MCF 10A (cell line): ENCODE measurements at regions not wholly inside any gene's neighbourhood (a gene's known extent, or its start where the extent isn't known, plus 50 kb on each side); places are given as distances from the start of the nearest gene placed in this dataset.

ENCODE experiments used
- BruUV-seq: library from RNA; stranded (reverse); fragments of 400-500 nt; replicated peaks from 2 replicates; lab custom pipeline; 2021; lab: Mats Ljungman, UMichigan
- CTCF ChIA-PET: fragments of 300-600 bp; sonication (Branson Sonifier 250); formaldehyde crosslinking; extraction: SDS; loops from one replicate; lab custom pipeline; 2021; ENCODE audit warnings: antibody characterized with exemption, inconsistent platforms; lab: Yijun Ruan, JAX
- POLR2A ChIA-PET: fragments of 300-600, 350-650 bp; sonication (Branson Sonifier 250); formaldehyde crosslinking; extraction: SDS; loops from one replicate; lab custom pipeline; 2020; ENCODE audit warnings: antibody characterized with exemption, inconsistent platforms; lab: Yijun Ruan, JAX
- DNase-seq: peaks from one replicate; pipeline ENCODE4 v3.0.0-alpha.2; 2018; ENCODE audit not compliant: unreplicated experiment
- H3K27ac Mint-ChIP-seq: one replicate; pipeline ENCODE4 v1.8.0; 2022; ENCODE audit warnings: mild to moderate bottlenecking, low read depth, mixed read lengths; ENCODE audit not compliant: unreplicated experiment
- H3K27me3 Mint-ChIP-seq: one replicate; pipeline ENCODE4 v1.8.0; 2022; ENCODE audit warnings: mixed read lengths; ENCODE audit not compliant: insufficient read depth, unreplicated experiment
- H3K36me3 Mint-ChIP-seq: one replicate; pipeline ENCODE4 v1.8.0; 2022; ENCODE audit warnings: mild to moderate bottlenecking, moderate library complexity, mixed read lengths; ENCODE audit not compliant: insufficient read depth, unreplicated experiment
- H3K4me1 Mint-ChIP-seq: one replicate; pipeline ENCODE4 v1.8.0; 2022; ENCODE audit warnings: mixed read lengths; ENCODE audit not compliant: insufficient read depth, unreplicated experiment
- H3K4me3 Mint-ChIP-seq: one replicate; pipeline ENCODE4 v1.8.0; 2022; ENCODE audit warnings: mild to moderate bottlenecking, moderate library complexity, mixed read lengths; ENCODE audit not compliant: unreplicated experiment
- H3K9me3 Mint-ChIP-seq: one replicate; pipeline ENCODE4 v1.8.0; 2022; ENCODE audit warnings: mixed read lengths; ENCODE audit not compliant: unreplicated experiment
- intact Hi-C: fragments of 100-400 bp; cut with micrococcal nuclease; formaldehyde crosslinking; loops from 2 replicates; pipeline ENCODE4 v1.14.1; 2022
- TF ChIP-seq, protein P1 (sequence below): fragments of 200-600 bp; IDR thresholded peaks from one replicate; pipeline ENCODE4 v1.8.0; 2022; ENCODE audit warnings: antibody characterized with exemption, mild to moderate bottlenecking; ENCODE audit not compliant: unreplicated experiment

DNA sequence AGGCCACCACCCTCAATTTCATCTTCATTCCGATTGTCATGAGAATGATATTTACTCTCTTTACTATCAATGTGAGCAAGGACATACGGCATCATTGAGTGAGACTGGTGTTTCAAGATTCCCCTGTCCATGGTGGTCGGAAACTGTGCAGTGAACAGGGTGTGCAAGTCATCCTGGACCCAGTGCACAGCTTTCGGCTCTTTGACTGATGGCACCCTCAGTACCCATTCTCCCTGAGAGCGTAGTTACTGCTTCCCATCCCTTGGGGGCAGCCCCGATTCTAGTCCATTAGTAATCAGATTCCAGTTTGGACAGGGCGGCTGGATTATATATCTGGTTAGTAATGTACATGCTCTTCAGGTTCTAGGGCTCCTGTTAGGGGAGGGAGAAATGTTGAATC lies 61.7 kb upstream of the SUB1 start:
- H3K9me3 Mint-ChIP-seq = no peaks in the 10 kb centered on the region
- H3K4me1 Mint-ChIP-seq = peaks cover 27% of the 10 kb centered on the region
- H3K27me3 Mint-ChIP-seq = no peaks in the 10 kb centered on the region
- no peak overlapping the region for H3K27ac Mint-ChIP-seq
- ChIA-PET POLR2A (no interaction called here), CTCF (interaction anchor here (0.6 kb wide), 1 partner anchor 370 kb away, joined by 3 read pairs; no protein-coding TSS in a partner anchor)
- DNase-seq = no peak
- intact Hi-C loops = no loop called here
- no peak overlapping the region for H3K4me3 Mint-ChIP-seq
- TF ChIP-seq, protein P1, sequence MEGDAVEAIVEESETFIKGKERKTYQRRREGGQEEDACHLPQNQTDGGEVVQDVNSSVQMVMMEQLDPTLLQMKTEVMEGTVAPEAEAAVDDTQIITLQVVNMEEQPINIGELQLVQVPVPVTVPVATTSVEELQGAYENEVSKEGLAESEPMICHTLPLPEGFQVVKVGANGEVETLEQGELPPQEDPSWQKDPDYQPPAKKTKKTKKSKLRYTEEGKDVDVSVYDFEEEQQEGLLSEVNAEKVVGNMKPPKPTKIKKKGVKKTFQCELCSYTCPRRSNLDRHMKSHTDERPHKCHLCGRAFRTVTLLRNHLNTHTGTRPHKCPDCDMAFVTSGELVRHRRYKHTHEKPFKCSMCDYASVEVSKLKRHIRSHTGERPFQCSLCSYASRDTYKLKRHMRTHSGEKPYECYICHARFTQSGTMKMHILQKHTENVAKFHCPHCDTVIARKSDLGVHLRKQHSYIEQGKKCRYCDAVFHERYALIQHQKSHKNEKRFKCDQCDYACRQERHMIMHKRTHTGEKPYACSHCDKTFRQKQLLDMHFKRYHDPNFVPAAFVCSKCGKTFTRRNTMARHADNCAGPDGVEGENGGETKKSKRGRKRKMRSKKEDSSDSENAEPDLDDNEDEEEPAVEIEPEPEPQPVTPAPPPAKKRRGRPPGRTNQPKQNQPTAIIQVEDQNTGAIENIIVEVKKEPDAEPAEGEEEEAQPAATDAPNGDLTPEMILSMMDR = no peak
- BruUV-seq = no TSS peak
- no peaks in the 10 kb centered on the region for H3K36me3 Mint-ChIP-seq

DNA sequence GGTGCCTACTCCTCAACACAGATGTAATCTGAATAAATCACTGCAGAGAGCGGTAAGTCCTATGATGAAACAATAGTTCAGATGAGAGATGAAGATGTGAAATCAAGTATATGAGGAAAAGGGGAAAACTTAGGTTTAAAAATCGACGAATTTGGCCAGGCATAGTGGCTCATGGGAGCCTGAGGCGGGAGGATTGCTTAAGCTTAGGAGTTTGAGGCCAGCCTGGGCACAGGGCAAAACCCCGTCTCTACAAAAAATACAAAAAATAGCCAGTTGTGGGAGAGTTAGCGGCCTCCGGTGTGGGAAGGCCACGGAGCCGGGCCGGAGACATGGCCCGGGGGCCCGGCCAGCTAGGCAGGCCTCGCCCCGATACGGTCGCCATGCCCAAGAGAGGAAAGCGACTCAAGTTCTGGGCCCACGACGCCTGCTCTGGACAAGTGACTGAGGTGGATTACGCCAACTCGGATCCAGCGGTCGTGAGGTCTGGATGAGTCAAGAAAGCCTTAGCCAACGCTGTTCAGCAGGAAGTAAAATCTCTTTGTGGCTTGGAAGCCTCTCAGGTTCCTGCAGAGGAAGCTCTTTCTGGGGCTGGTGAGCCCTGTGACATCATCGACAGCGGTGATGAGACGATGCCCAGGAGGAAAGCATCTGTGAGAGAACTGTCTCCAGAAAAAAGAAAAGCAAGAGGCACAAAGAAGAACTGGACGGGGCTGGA lies 62.8 kb upstream of the SUB1 start:
- intact Hi-C loops = no loop called here
- Mint-ChIP-seq H3K4me1 (peaks cover 27% of the 10 kb centered on the region), H3K4me3 (no peak overlapping the region), H3K27me3 (no peaks in the 10 kb centered on the region), H3K27ac (no peak overlapping the region), H3K9me3 (no peaks in the 10 kb centered on the region), H3K36me3 (no peaks in the 10 kb centered on the region)
- ChIA-PET CTCF (interaction anchor here (0.7 to 1.0 kb wide), 3 partner anchors 34 to 290 kb away, joined by 3 to 5 read pairs (median 5); no protein-coding TSS in a partner anchor), POLR2A (no interaction called here)
- peak; percentile 92 for DNase-seq
- TSS peak; percentile 40 for BruUV-seq
- TF ChIP-seq, protein P1 = no peak

DNA sequence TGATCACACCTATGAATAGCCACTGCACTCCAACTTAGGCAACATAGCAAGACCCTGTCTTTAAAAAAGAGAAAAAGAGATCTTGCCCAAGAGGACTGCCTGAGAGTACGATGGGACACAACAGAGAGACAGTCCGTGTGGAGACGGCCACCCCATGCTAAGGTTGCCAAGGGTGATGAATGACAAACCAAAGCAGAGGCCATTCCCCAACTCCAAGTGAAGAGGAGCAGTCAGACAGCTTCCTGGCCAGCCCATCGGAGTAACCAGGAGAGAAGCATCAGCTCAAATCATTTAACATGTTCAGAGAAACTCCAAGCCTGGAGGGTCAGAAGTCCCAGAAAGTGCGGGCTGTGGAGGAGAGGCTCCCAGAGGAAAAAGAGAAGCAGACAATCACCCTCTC lies 63.9 kb upstream of the SUB1 start:
- H3K4me3 Mint-ChIP-seq = no peak overlapping the region
- intact Hi-C loops = no loop called here
- H3K36me3 Mint-ChIP-seq = no peaks in the 10 kb centered on the region
- no peaks in the 10 kb centered on the region for H3K27me3 Mint-ChIP-seq
- H3K27ac Mint-ChIP-seq = no peak overlapping the region
- no peak for DNase-seq
- no TSS peak for BruUV-seq
- POLR2A ChIA-PET = no interaction called here
- CTCF ChIA-PET = interaction anchor here (0.8 to 1.0 kb wide), 2 partner anchors 15 to 32 kb away, joined by 4 to 7 read pairs; no protein-coding TSS in a partner anchor
- TF ChIP-seq, protein P1 = no peak
- no peaks in the 10 kb centered on the region for H3K9me3 Mint-ChIP-seq
- peaks cover 22% of the 10 kb centered on the region for H3K4me1 Mint-ChIP-seq

DNA sequence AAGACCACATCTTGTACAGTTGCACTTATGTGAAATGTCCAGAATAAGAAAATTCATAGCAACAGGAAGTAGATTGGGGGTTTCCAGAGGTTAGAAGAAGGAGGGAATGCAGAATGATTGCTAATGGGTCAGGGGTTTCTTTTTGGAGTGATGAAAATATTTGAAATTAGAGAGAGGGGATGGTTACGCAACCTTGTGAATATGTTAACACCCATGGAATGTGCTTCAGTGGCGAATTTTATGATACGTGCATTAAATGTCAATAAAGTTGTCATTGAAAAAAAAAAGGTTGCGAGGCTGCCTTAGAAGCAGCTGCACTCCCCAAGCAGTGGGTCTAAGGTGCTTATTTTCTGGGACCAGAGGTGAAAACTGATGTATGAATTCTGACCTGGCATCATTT lies 64.4 kb upstream of the SUB1 start:
- DNase-seq = no peak
- intact Hi-C loops = no loop called here
- H3K27ac Mint-ChIP-seq = no peak overlapping the region
- H3K4me3 Mint-ChIP-seq = no peak overlapping the region
- TF ChIP-seq, protein P1 = no peak
- ChIA-PET POLR2A (no interaction called here), CTCF (interaction anchor here (0.8 to 1.0 kb wide), 2 partner anchors 16 to 32 kb away, joined by 4 to 7 read pairs; no protein-coding TSS in a partner anchor)
- no peaks in the 10 kb centered on the region for H3K36me3 Mint-ChIP-seq
- no TSS peak for BruUV-seq
- H3K4me1 Mint-ChIP-seq = peaks cover 22% of the 10 kb centered on the region
- no peaks in the 10 kb centered on the region for H3K9me3 Mint-ChIP-seq
- no peaks in the 10 kb centered on the region for H3K27me3 Mint-ChIP-seq
